ENCODE measurements at regions not wholly inside any gene's neighbourhood (a gene's known extent, or its start where the extent isn't known, plus 50 kb on each side); places are given as distances from the start of the nearest gene placed in this dataset.
A peak's percentile ranks its signal among the peaks of the same experiment; 100 is the strongest.

GRCh38 chr3:162936706-162937105, 1440.1 kb downstream of the OTOL1 start:
- no peak overlapping the region for H3K4me3 ChIP-seq (ENCODE audit: low read depth, low read length, poor library complexity, severe bottlenecking)
- H3K27ac ChIP-seq (ENCODE audit: low read depth, low read length, poor library complexity, severe bottlenecking) = no peak overlapping the region
- H3K9me3 ChIP-seq (ENCODE audit: low read depth, low read length, poor library complexity, severe bottlenecking) = no peaks in the 10 kb centered on the region
- no peaks in the 10 kb centered on the region for H3K4me1 ChIP-seq (ENCODE audit: insufficient read depth, low read length, poor library complexity, severe bottlenecking)
- TF ChIP-seq EZH2 (IDR thresholded peaks at IDR 0.05; ENCODE audit: borderline replicate concordance, low read depth, low read length, poor library complexity, severe bottlenecking) = no peak
- TF ChIP-seq, protein P1, sequence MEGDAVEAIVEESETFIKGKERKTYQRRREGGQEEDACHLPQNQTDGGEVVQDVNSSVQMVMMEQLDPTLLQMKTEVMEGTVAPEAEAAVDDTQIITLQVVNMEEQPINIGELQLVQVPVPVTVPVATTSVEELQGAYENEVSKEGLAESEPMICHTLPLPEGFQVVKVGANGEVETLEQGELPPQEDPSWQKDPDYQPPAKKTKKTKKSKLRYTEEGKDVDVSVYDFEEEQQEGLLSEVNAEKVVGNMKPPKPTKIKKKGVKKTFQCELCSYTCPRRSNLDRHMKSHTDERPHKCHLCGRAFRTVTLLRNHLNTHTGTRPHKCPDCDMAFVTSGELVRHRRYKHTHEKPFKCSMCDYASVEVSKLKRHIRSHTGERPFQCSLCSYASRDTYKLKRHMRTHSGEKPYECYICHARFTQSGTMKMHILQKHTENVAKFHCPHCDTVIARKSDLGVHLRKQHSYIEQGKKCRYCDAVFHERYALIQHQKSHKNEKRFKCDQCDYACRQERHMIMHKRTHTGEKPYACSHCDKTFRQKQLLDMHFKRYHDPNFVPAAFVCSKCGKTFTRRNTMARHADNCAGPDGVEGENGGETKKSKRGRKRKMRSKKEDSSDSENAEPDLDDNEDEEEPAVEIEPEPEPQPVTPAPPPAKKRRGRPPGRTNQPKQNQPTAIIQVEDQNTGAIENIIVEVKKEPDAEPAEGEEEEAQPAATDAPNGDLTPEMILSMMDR (conservative IDR thresholded peaks at IDR 0.05; ENCODE audit: low read depth, low read length) = no peak
- no TSS peak for BruUV-seq (replicated peaks)
- intact Hi-C loops (cut with micrococcal nuclease; ENCODE audit: unreplicated experiment) = no loop called here
- ChIA-PET CTCF (no interaction called here), POLR2A (ENCODE audit: low non-redundant PET) (no interaction called here)
- H3K36me3 ChIP-seq (ENCODE audit: insufficient read depth, low read length, poor library complexity, severe bottlenecking) = no peaks in the 10 kb centered on the region
- DNase-seq (ENCODE audit: low spot score) = no peak
- no peaks in the 10 kb centered on the region for H3K27me3 ChIP-seq (replicated peaks; ENCODE audit: insufficient read depth, low read depth, low read length, poor library complexity)

DNA sequence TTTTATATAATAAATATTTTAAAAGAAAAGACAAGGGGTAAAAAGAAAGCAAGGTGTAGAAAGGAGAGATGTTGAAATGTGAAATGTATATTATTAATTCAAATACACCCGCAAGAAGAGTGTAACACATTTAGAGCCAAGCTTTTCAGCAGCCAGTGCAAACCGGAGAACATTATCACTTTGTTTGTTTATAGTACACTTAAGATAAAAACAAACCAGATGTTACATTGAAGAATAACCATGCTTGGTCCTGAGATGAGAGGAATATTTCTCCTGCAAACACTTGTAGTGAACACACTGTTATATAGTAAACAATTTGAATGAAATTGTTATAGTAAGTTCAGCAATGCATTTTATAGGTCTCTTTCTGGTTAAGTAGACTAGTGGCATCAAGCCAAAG, 1441.5 kb downstream of the OTOL1 start:
- no TSS peak for BruUV-seq (replicated peaks)
- no peaks in the 10 kb centered on the region for H3K4me1 ChIP-seq (ENCODE audit: insufficient read depth, low read length, poor library complexity, severe bottlenecking)
- no peaks in the 10 kb centered on the region for H3K27me3 ChIP-seq (replicated peaks; ENCODE audit: insufficient read depth, low read depth, low read length, poor library complexity)
- DNase-seq (ENCODE audit: low spot score) = peak; percentile 7
- no peaks in the 10 kb centered on the region for H3K36me3 ChIP-seq (ENCODE audit: insufficient read depth, low read length, poor library complexity, severe bottlenecking)
- ChIA-PET CTCF (no interaction called here), POLR2A (ENCODE audit: low non-redundant PET) (no interaction called here)
- TF ChIP-seq, protein P1 (conservative IDR thresholded peaks at IDR 0.05; ENCODE audit: low read depth, low read length) = no peak
- TF ChIP-seq EZH2 (IDR thresholded peaks at IDR 0.05; ENCODE audit: borderline replicate concordance, low read depth, low read length, poor library complexity, severe bottlenecking) = no peak
- H3K27ac ChIP-seq (ENCODE audit: low read depth, low read length, poor library complexity, severe bottlenecking) = no peak overlapping the region
- H3K9me3 ChIP-seq (ENCODE audit: low read depth, low read length, poor library complexity, severe bottlenecking) = no peaks in the 10 kb centered on the region
- intact Hi-C loops (cut with micrococcal nuclease; ENCODE audit: unreplicated experiment) = no loop called here
- no peak overlapping the region for H3K4me3 ChIP-seq (ENCODE audit: low read depth, low read length, poor library complexity, severe bottlenecking)

DNA sequence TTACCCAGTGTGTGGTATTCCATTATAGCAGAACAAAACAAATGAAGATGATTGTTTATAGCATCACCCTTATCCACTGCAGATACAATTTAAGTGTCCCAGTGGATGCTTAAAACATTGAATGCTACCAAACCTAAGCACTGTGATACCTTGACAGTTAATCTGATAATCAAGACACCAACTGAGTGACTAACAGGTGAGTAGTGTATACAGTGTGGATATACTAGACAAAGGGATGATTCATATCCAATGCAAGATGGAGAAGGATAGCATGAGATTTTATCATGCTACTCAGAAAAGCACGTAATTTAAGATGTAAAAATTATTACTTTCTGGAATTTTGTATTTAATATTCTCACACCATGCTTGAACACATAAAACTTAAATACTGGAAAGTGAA, 1449.0 kb downstream of the OTOL1 start:
- TF ChIP-seq, protein P1 (conservative IDR thresholded peaks at IDR 0.05; ENCODE audit: low read depth, low read length) = no peak
- no peak for TF ChIP-seq EZH2 (IDR thresholded peaks at IDR 0.05; ENCODE audit: borderline replicate concordance, low read depth, low read length, poor library complexity, severe bottlenecking)
- CTCF ChIA-PET = no interaction called here
- POLR2A ChIA-PET (ENCODE audit: low non-redundant PET) = no interaction called here
- H3K4me3 ChIP-seq (ENCODE audit: low read depth, low read length, poor library complexity, severe bottlenecking) = no peak overlapping the region
- H3K36me3 ChIP-seq (ENCODE audit: insufficient read depth, low read length, poor library complexity, severe bottlenecking) = no peaks in the 10 kb centered on the region
- H3K9me3 ChIP-seq (ENCODE audit: low read depth, low read length, poor library complexity, severe bottlenecking) = no peaks in the 10 kb centered on the region
- DNase-seq (ENCODE audit: low spot score) = no peak
- no peak overlapping the region for H3K27ac ChIP-seq (ENCODE audit: low read depth, low read length, poor library complexity, severe bottlenecking)
- no peaks in the 10 kb centered on the region for H3K4me1 ChIP-seq (ENCODE audit: insufficient read depth, low read length, poor library complexity, severe bottlenecking)
- H3K27me3 ChIP-seq (replicated peaks; ENCODE audit: insufficient read depth, low read depth, low read length, poor library complexity) = no peaks in the 10 kb centered on the region
- intact Hi-C loops (cut with micrococcal nuclease; ENCODE audit: unreplicated experiment) = no loop called here
- BruUV-seq (replicated peaks) = no TSS peak

Data from A673 (cell line).